GM23338 (cell line): ENCODE measurements at regions not wholly inside any gene's neighbourhood (a gene's known extent, or its start where the extent isn't known, plus 50 kb on each side); places are given as distances from the start of the nearest gene placed in this dataset.

Experiments
- CREB1 ChIP-seq: fragments of 250-450 bp; sonication (Bioruptor Pico); IDR thresholded peaks from 2 replicates; pipeline ENCODE4 v1.5.0; 2020; ENCODE audit warnings: low read depth, mild to moderate bottlenecking, moderate library complexity
- CTCF ChIP-seq, 2 experiments: fragments of 200-600 bp in 1 of 2; sonication (generic) in 1 of 2; conservative IDR thresholded peaks; 2 replicates each; pipeline versions ENCODE4 v1.5.1 to v1.6.1; 2016 to 2017; ENCODE audit warnings: antibody characterized with exemption in 2 of 2, low read depth in 2 of 2, mild to moderate bottlenecking in 2 of 2, moderate library complexity in 1 of 2
- EZH2 ChIP-seq: fragments of 200-600 bp; sonication (generic); IDR thresholded peaks from one replicate; pipeline ENCODE4 v1.8.0; 2017; ENCODE audit warnings: antibody characterized with exemption, mild to moderate bottlenecking, low read depth; ENCODE audit not compliant: unreplicated experiment
- EZH2phosphoT487 ChIP-seq: fragments of 200-600 bp; sonication (generic); IDR thresholded peaks from one replicate; pipeline ENCODE4 v1.8.1; 2018; ENCODE audit warnings: antibody characterized with exemption; ENCODE audit not compliant: unreplicated experiment
- JUNB ChIP-seq: IDR thresholded peaks from one replicate; pipeline ENCODE4 v1.6.1; 2016; ENCODE audit warnings: antibody characterized with exemption; ENCODE audit not compliant: unreplicated experiment
- NANOG ChIP-seq: IDR thresholded peaks from 2 replicates; pipeline ENCODE4 v1.6.1; 2016; ENCODE audit warnings: antibody characterized with exemption, borderline replicate concordance
- POLR2AphosphoS5 ChIP-seq: IDR thresholded peaks from 2 replicates; pipeline ENCODE4 v1.6.1; 2016; ENCODE audit warnings: antibody characterized with exemption, low read depth
- REST ChIP-seq: IDR thresholded peaks from one replicate; pipeline ENCODE4 v1.6.1; 2018; ENCODE audit warnings: antibody characterized with exemption; ENCODE audit not compliant: unreplicated experiment
- ZNF462 ChIP-seq: fragments of 250-450 bp; sonication (Bioruptor Pico); IDR thresholded peaks from 2 replicates; pipeline ENCODE4 v1.5.0; 2020; ENCODE audit warnings: mild to moderate bottlenecking, moderate library complexity

- TF ChIP-seq CTCF (conservative IDR thresholded peaks at IDR 0.05; ENCODE audit: low read depth in 2 of 2): no peak
- TF ChIP-seq EZH2phosphoT487: no peak
- no peak for TF ChIP-seq EZH2
- no peak for TF ChIP-seq JUNB
- no peak for TF ChIP-seq REST
- TF ChIP-seq CREB1 (CRISPR knock-in tag): no peak
- no peak for TF ChIP-seq ZNF462 (CRISPR knock-in tag)
- no peak for TF ChIP-seq POLR2AphosphoS5
- TF ChIP-seq NANOG: no peak
Observed at GRCh38 chr20:50271176-50271575, 80.5 kb downstream of the CEBPB start.
